HepG2 (cell line): ENCODE measurements at regions not wholly inside any gene's neighbourhood (a gene's known extent, or its start where the extent isn't known, plus 50 kb on each side); places are given as distances from the start of the nearest gene placed in this dataset.
A peak's percentile ranks its signal among the peaks of the same experiment; 100 is the strongest.

Experiments
- ARHGAP35 ChIP-seq: sonication (generic); formaldehyde crosslinking; IDR thresholded peaks from 2 replicates; pipeline ENCODE4 v1.9.0; 2022; ENCODE audit warnings: mild to moderate bottlenecking, inconsistent platforms, moderate library complexity, missing genetic modification reagents, borderline replicate concordance
- BHLHE40 ChIP-seq: IDR thresholded peaks from 2 replicates; pipeline ENCODE4 v1.6.1; 2011; ENCODE audit warnings: low read length, improper control_type of control experiment
- CHD4 ChIP-seq: fragments of 200-600 bp; sonication (generic); IDR thresholded peaks from 2 replicates; pipeline ENCODE4 v1.7.0; 2017; ENCODE audit warnings: mild to moderate bottlenecking, low read length, borderline replicate concordance
- CREM ChIP-seq, 2 experiments: sonication (generic) in 1 of 2; formaldehyde crosslinking in 1 of 2; IDR thresholded peaks; 2 replicates each; pipeline versions ENCODE4 v1.4.0 to v1.6.1; 2016 to 2020; ENCODE audit warnings: antibody characterized with exemption in 1 of 2, mild to moderate bottlenecking in 1 of 2, missing genetic modification reagents in 1 of 2
- CSRNP2 ChIP-seq: sonication (generic); formaldehyde crosslinking; conservative IDR thresholded peaks from 2 replicates; pipeline ENCODE4 v1.8.0; 2022; ENCODE audit warnings: low read depth, missing genetic modification reagents
- DPF2 ChIP-seq: sonication (generic); formaldehyde crosslinking; IDR thresholded peaks from 2 replicates; pipeline ENCODE4 v1.4.0; 2020; ENCODE audit warnings: mild to moderate bottlenecking, low read depth, missing genetic modification reagents, borderline replicate concordance
- ERF ChIP-seq: IDR thresholded peaks from 2 replicates; pipeline ENCODE4 v1.6.1; 2018; ENCODE audit warnings: missing biosample characterization, missing genetic modification reagents
- HHEX ChIP-seq: IDR thresholded peaks from 2 replicates; pipeline ENCODE4 v1.6.1; 2016; ENCODE audit warnings: control low read depth
- HOXA5 ChIP-seq: sonication (generic); formaldehyde crosslinking; IDR thresholded peaks from 2 replicates; pipeline ENCODE4 v1.4.0; 2020; ENCODE audit warnings: missing genetic modification reagents
- JARID2 ChIP-seq: sonication (generic); formaldehyde crosslinking; IDR thresholded peaks from 2 replicates; pipeline ENCODE4 v1.8.1; 2023; ENCODE audit warnings: missing genetic modification reagents, inconsistent platforms; ENCODE audit not compliant: insufficient replicate concordance
- MZF1 ChIP-seq: sonication (generic); formaldehyde crosslinking; IDR thresholded peaks from 2 replicates; pipeline ENCODE4 v1.8.1; 2023; ENCODE audit warnings: mild to moderate bottlenecking, missing genetic modification reagents, borderline replicate concordance
- NFKB2 ChIP-seq: sonication (generic); formaldehyde crosslinking; IDR thresholded peaks from 2 replicates; pipeline ENCODE4 v1.4.0; 2020; ENCODE audit warnings: missing genetic modification reagents, borderline replicate concordance
- RELA ChIP-seq: sonication (generic); formaldehyde crosslinking; IDR thresholded peaks from 2 replicates; pipeline ENCODE4 v1.4.0; 2020; ENCODE audit warnings: missing genetic modification reagents
- SMAD1 ChIP-seq: sonication (generic); formaldehyde crosslinking; IDR thresholded peaks from 2 replicates; pipeline ENCODE4 v1.4.0; 2020; ENCODE audit warnings: missing genetic modification reagents, low read depth, mild to moderate bottlenecking, borderline replicate concordance
- ZBTB37 ChIP-seq: sonication (generic); formaldehyde crosslinking; IDR thresholded peaks from 2 replicates; pipeline ENCODE4 v1.4.0; 2020; ENCODE audit warnings: mild to moderate bottlenecking, missing genetic modification reagents
- ZBTB46 ChIP-seq: sonication (generic); formaldehyde crosslinking; IDR thresholded peaks from 2 replicates; pipeline ENCODE4 v1.4.0; 2020; ENCODE audit warnings: mild to moderate bottlenecking, missing genetic modification reagents, borderline replicate concordance
- ZNF234 ChIP-seq: sonication (generic); formaldehyde crosslinking; conservative IDR thresholded peaks from 2 replicates; pipeline ENCODE4 v1.5.1; 2020; ENCODE audit warnings: mild to moderate bottlenecking, missing genetic modification reagents
- ZNF383 ChIP-seq: sonication (generic); formaldehyde crosslinking; IDR thresholded peaks from 2 replicates; pipeline ENCODE4 v1.4.0; 2020; ENCODE audit warnings: missing genetic modification reagents, mild to moderate bottlenecking, borderline replicate concordance
- ZNF460 ChIP-seq: sonication (generic); formaldehyde crosslinking; IDR thresholded peaks from 2 replicates; pipeline ENCODE4 v1.5.1; 2020; ENCODE audit warnings: missing genetic modification reagents, mild to moderate bottlenecking, borderline replicate concordance
- ZSCAN12 ChIP-seq: sonication (generic); formaldehyde crosslinking; IDR thresholded peaks from 2 replicates; pipeline ENCODE4 v1.9.0; 2021; ENCODE audit warnings: mild to moderate bottlenecking, missing genetic modification reagents
- ZSCAN30 ChIP-seq: sonication (generic); formaldehyde crosslinking; IDR thresholded peaks from 2 replicates; pipeline ENCODE4 v1.5.0; 2020; ENCODE audit warnings: mild to moderate bottlenecking, missing genetic modification reagents

- no peak for TF ChIP-seq SMAD1 (CRISPR knock-in tag)
- TF ChIP-seq ZNF234 (CRISPR knock-in tag) = no peak
- no peak for TF ChIP-seq ZBTB46 (CRISPR knock-in tag)
- no peak for TF ChIP-seq MZF1 (CRISPR knock-in tag)
- TF ChIP-seq ZBTB37 (CRISPR knock-in tag) = no peak
- TF ChIP-seq ERF = peak; percentile 63; the same call in 1 of the 2 replicates
- TF ChIP-seq HOXA5 (CRISPR knock-in tag) = peak; percentile 43; the same call in 1 of the 2 replicates
- TF ChIP-seq CREM (IDR thresholded peaks at IDR 0.05) = peak; percentile 96
- no peak for TF ChIP-seq CREM (CRISPR knock-in tag; IDR thresholded peaks at IDR 0.05)
- no peak for TF ChIP-seq ZSCAN30 (CRISPR knock-in tag)
- no peak for TF ChIP-seq ZSCAN12 (CRISPR knock-in tag)
- TF ChIP-seq CSRNP2 (CRISPR knock-in tag) = no peak
- no peak for TF ChIP-seq ARHGAP35 (CRISPR knock-in tag)
- no peak for TF ChIP-seq RELA (CRISPR knock-in tag)
- TF ChIP-seq HHEX (CRISPR knock-in tag) = peak; percentile 76
- TF ChIP-seq CHD4 = 0 out of 2 replicates have a peak, but pooled peaks have one; percentile 78
- TF ChIP-seq NFKB2 (CRISPR knock-in tag) = no peak
- no peak for TF ChIP-seq BHLHE40
- TF ChIP-seq DPF2 (CRISPR knock-in tag) = no peak; the same call in 1 of the 2 replicates
- TF ChIP-seq ZNF460 (CRISPR knock-in tag) = no peak
- no peak for TF ChIP-seq JARID2 (CRISPR knock-in tag)
- no peak for TF ChIP-seq ZNF383 (CRISPR knock-in tag)
Observed at GRCh38 chr5:92944903-92945604, 636.0 kb downstream of the NR2F1-AS1 start (continued).
